Endothelial cell of umbilical vein (primary cell): ENCODE measurements at regions not wholly inside any gene's neighbourhood (a gene's known extent, or its start where the extent isn't known, plus 50 kb on each side); places are given as distances from the start of the nearest gene placed in this dataset.

Experiments
- BruUV-seq: library from RNA; stranded (reverse); fragments of 400-500 nt; replicated peaks from 2 replicates; lab custom pipeline; 2021; lab: Mats Ljungman, UMichigan
- CTCF ChIA-PET: fragments of 300-600, 350-600 bp; sonication (Branson Sonifier 250); formaldehyde crosslinking; loops from one replicate; lab custom pipeline; 2021; ENCODE audit warnings: antibody characterized with exemption, inconsistent platforms; lab: Charles Lee
- POLR2A ChIA-PET: fragments of 300-600, 350-600 bp; sonication (Branson Sonifier 250); formaldehyde crosslinking; loops from one replicate; lab custom pipeline; 2021; ENCODE audit warnings: antibody characterized with exemption, inconsistent platforms; lab: Charles Lee
- DNase-seq: peaks from one replicate; pipeline ENCODE4 v3.0.0-alpha.2; 2011; ENCODE audit warnings: low read depth, low spot score
- FAIRE-seq: peaks from 2 replicates; lab custom pipeline; 2011; peaks lifted over from hg19 to GRCh38; lab: Jason Lieb, UNC
- H2AFZ ChIP-seq: 2 replicates; pipeline ENCODE4 v1.6.0; 2012; ENCODE audit warnings: low read depth, low read length, control low read depth, inconsistent platforms
- H3K27ac ChIP-seq: 2 replicates; pipeline ENCODE4 v1.5.1; 2011; ENCODE audit warnings: low read depth, mild to moderate bottlenecking, control low read depth, low read length, moderate library complexity; ENCODE audit not compliant: insufficient read depth
- H3K27me3 ChIP-seq, 2 experiments: 2 replicates each; pipeline versions ENCODE4 v1.6.0 to v1.6.1; 2011; ENCODE audit warnings: low read length in 2 of 2, mixed read lengths in 1 of 2; ENCODE audit not compliant: control insufficient read depth in 2 of 2, insufficient read depth in 2 of 2
- H3K36me3 ChIP-seq, 2 experiments: 2 replicates in 1 of 2; 3 replicates in 1 of 2; pipeline ENCODE4 v1.5.1; 2011; ENCODE audit warnings: low read length in 2 of 2, mild to moderate bottlenecking in 1 of 2, moderate library complexity in 1 of 2; ENCODE audit not compliant: control insufficient read depth in 2 of 2, insufficient read depth in 2 of 2; ENCODE audit errors: extremely low read depth in 1 of 2
- H3K4me1 ChIP-seq: 3 replicates; pipeline ENCODE4 v1.5.1; 2011; ENCODE audit warnings: mild to moderate bottlenecking, low read length; ENCODE audit not compliant: control insufficient read depth, insufficient read depth; ENCODE audit errors: extremely low read depth
- H3K4me2 ChIP-seq: 2 replicates; pipeline ENCODE4 v1.6.1; 2011; ENCODE audit warnings: low read length, control low read depth, mixed read lengths; ENCODE audit not compliant: insufficient read depth
- H3K4me3 ChIP-seq, 3 experiments: fragments of 200-600 bp in 1 of 3; sonication (generic), shearing (Covaris generic) in 1 of 3; replicated peaks in 1 of 3; 2 replicates each; pipeline ENCODE4 v1.5.1; 2011 to 2016; ENCODE audit warnings: control low read depth in 3 of 3, low read length in 3 of 3, mild to moderate bottlenecking in 2 of 3, inconsistent platforms in 1 of 3, low read depth in 1 of 3, moderate library complexity in 1 of 3; ENCODE audit not compliant: insufficient read depth in 1 of 3
- H3K79me2 ChIP-seq: 2 replicates; pipeline ENCODE4 v1.6.0; 2012; ENCODE audit warnings: low read length, inconsistent platforms; ENCODE audit not compliant: control insufficient read depth, insufficient read depth
- H3K9ac ChIP-seq: replicated peaks from 2 replicates; pipeline ENCODE3; 2011; ENCODE audit warnings: low read length, control low read depth; ENCODE audit not compliant: insufficient read depth; ENCODE audit errors: extremely low read depth
- H3K9me1 ChIP-seq: replicated peaks from 3 replicates; pipeline ENCODE4 v1.6.0; 2011; ENCODE audit warnings: mild to moderate bottlenecking, low read length; ENCODE audit not compliant: control insufficient read depth, insufficient read depth; ENCODE audit errors: extremely low read depth
- H3K9me3 ChIP-seq: replicated peaks from 2 replicates; pipeline ENCODE4 v1.5.1; 2012; ENCODE audit warnings: low read length, inconsistent platforms; ENCODE audit not compliant: control insufficient read depth, insufficient read depth
- H4K20me1 ChIP-seq: replicated peaks from 2 replicates; pipeline ENCODE3; 2011; ENCODE audit warnings: mild to moderate bottlenecking, low read length; ENCODE audit not compliant: control insufficient read depth, insufficient read depth; ENCODE audit errors: extremely low read depth
- CTCF ChIP-seq, 2 donors: IDR thresholded peaks; 1 replicate in 1 of 2; 2 replicates in 1 of 2; pipeline ENCODE4 v1.5.1; 2011; ENCODE audit warnings: low read length in 2 of 2, mild to moderate bottlenecking in 2 of 2, moderate library complexity in 2 of 2, control low read depth in 1 of 2, inconsistent platforms in 1 of 2, low read depth in 1 of 2; ENCODE audit not compliant: insufficient read depth in 1 of 2; ENCODE audit errors: extremely low read depth in 1 of 2
- EZH2 ChIP-seq: IDR thresholded peaks from 2 replicates; pipeline ENCODE4 v1.6.1; 2012; ENCODE audit warnings: borderline replicate concordance, low read depth, mild to moderate bottlenecking, moderate library complexity, low read length, inconsistent platforms; ENCODE audit not compliant: severe bottlenecking
- FOS ChIP-seq: IDR thresholded peaks from 2 replicates; pipeline ENCODE4 v1.6.1; 2011; ENCODE audit warnings: mild to moderate bottlenecking, low read length, moderate library complexity, borderline replicate concordance; ENCODE audit not compliant: insufficient read depth
- GATA2 ChIP-seq: IDR thresholded peaks from 2 replicates; pipeline ENCODE4 v1.7.0; 2011; ENCODE audit warnings: low read depth, mild to moderate bottlenecking, moderate library complexity, mixed read lengths, low read length; ENCODE audit not compliant: insufficient read length, insufficient read depth
- JUN ChIP-seq: IDR thresholded peaks from 2 replicates; pipeline ENCODE4 v1.6.1; 2011; ENCODE audit warnings: borderline replicate concordance, low read depth; ENCODE audit not compliant: insufficient read length, insufficient read depth
- MAX ChIP-seq: IDR thresholded peaks from 2 replicates; pipeline ENCODE4 v1.6.1; 2011; ENCODE audit not compliant: insufficient read depth, insufficient read length
- MYC ChIP-seq: IDR thresholded peaks from one replicate; pipeline ENCODE4 v1.6.1; 2011; ENCODE audit warnings: mild to moderate bottlenecking, low read depth, low read length
- POLR2A ChIP-seq: IDR thresholded peaks from 2 replicates; pipeline ENCODE4 v1.6.1; 2012; ENCODE audit warnings: low read depth, mild to moderate bottlenecking, control low read depth, low read length
- POLR2AphosphoS5 ChIP-seq: IDR thresholded peaks from 2 replicates; pipeline ENCODE4 v1.6.1; 2012; ENCODE audit warnings: low read depth, mild to moderate bottlenecking, control low read depth, low read length, moderate library complexity; ENCODE audit not compliant: insufficient read depth
- dilution Hi-C: fragments of 300-500 bp; cut with MboI; formaldehyde crosslinking; loops from one replicate; pipeline ENCODE4 v1.15.0; 2019; ENCODE audit warnings: low sequenced_read_pairs; ENCODE audit not compliant: extremely low pct_ligation_motif_present
- intact Hi-C: fragments of 100-400 bp; cut with micrococcal nuclease; formaldehyde crosslinking; loops from one replicate; pipeline ENCODE4 v1.10.0; 2022

GRCh38 chr19:31519256-31519655, 170.0 kb upstream of the TSHZ3 start:
- BruUV-seq, result no TSS peak
- no peaks in the 10 kb centered on the region for H3K4me1 ChIP-seq
- TF ChIP-seq POLR2AphosphoS5, result no peak
- TF ChIP-seq GATA2, result no peak
- no peak for TF ChIP-seq MAX
- TF ChIP-seq JUN, result no peak
- TF ChIP-seq POLR2A, result no peak
- TF ChIP-seq FOS, result no peak
- TF ChIP-seq MYC, result no peak
- no peak for TF ChIP-seq CTCF (IDR thresholded peaks at IDR 0.05; ENCODE audit: extremely low read depth in 1 of 2, insufficient read depth in 1 of 2, low read depth in 1 of 2, low read length in 2 of 2)
- TF ChIP-seq EZH2, result no peak
- no peaks in the 10 kb centered on the region for H3K27me3 ChIP-seq
- H3K36me3 ChIP-seq, result no peaks in the 10 kb centered on the region
- ChIA-PET CTCF (no interaction called here), POLR2A (no interaction called here)
- H3K4me3 ChIP-seq, result no peak overlapping the region
- no peaks in the 10 kb centered on the region for H3K9me1 ChIP-seq
- no peak for DNase-seq
- dilution Hi-C loops (no loop called here), intact Hi-C loops (no loop called here)
- H3K27ac ChIP-seq, result no peak overlapping the region
- peaks cover 2% of the 10 kb centered on the region for H3K9me3 ChIP-seq
- H3K4me2 ChIP-seq, result no peak overlapping the region
- no peaks in the 10 kb centered on the region for H3K79me2 ChIP-seq
- H2AFZ ChIP-seq, result no peak overlapping the region
- no peak overlapping the region for H3K9ac ChIP-seq
- no peaks in the 10 kb centered on the region for H4K20me1 ChIP-seq
- no peak for FAIRE-seq
